Muscle layer of colon (tissue), 2 donors: ENCODE measurements at regions not wholly inside any gene's neighbourhood (a gene's known extent, or its start where the extent isn't known, plus 50 kb on each side); places are given as distances from the start of the nearest gene placed in this dataset.

Experiments used
- H3K27ac ChIP-seq: one replicate; pipeline ENCODE4 v1.7.0; 2013; ENCODE audit warnings: low read depth, mild to moderate bottlenecking, low read length, moderate library complexity
- H3K27me3 ChIP-seq, 2 donors: one replicate each; pipeline ENCODE4 v1.7.0; 2013; ENCODE audit warnings: low read length in 2 of 2, mild to moderate bottlenecking in 2 of 2; ENCODE audit not compliant: insufficient read depth in 2 of 2, control insufficient read depth in 1 of 2
- H3K36me3 ChIP-seq: one replicate; pipeline ENCODE4 v1.7.0; 2013; ENCODE audit warnings: mild to moderate bottlenecking, low read length; ENCODE audit not compliant: insufficient read depth
- H3K4me1 ChIP-seq: one replicate; pipeline ENCODE4 v1.7.0; 2013; ENCODE audit warnings: mild to moderate bottlenecking, low read length; ENCODE audit not compliant: insufficient read depth
- H3K4me3 ChIP-seq, 2 donors: one replicate each; pipeline ENCODE4 v1.7.0; 2013; ENCODE audit warnings: low read length in 2 of 2, low read depth in 1 of 2, mild to moderate bottlenecking in 1 of 2, moderate library complexity in 1 of 2
- H3K9ac ChIP-seq: one replicate; pipeline ENCODE4 v1.7.0; 2013; ENCODE audit warnings: low read length
- H3K9me3 ChIP-seq: one replicate; pipeline ENCODE4 v1.7.0; 2013; ENCODE audit warnings: mild to moderate bottlenecking, low read length
- donor health status: abdominal sarcoma.
- donor health status: Adenocarcinoma of cecum.

DNA sequence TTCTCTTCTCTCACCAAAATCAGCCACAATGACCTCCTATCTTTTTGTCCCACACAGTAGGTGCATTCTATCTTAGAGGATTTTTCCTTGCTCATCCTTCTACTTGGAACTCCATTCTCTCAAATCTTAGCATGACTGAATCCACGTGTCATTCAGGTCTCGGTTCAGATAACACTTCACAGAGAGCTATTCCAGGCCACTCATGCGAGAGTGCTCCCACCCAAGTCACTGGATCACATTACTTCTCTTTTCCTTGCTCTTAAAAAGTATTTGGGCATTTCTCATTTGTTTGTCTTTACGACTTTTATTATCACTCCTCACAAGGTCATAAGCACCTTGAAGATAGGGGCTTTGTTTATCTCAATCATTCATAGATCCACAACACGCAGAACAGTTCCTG, 647.5 kb upstream of the TENM3 start:
- H3K9ac ChIP-seq, result no peak overlapping the region
- no peaks in the 10 kb centered on the region for H3K36me3 ChIP-seq
- H3K27me3 ChIP-seq, result no peaks in the 10 kb centered on the region
- H3K4me1 ChIP-seq, result no peaks in the 10 kb centered on the region
- no peak overlapping the region for H3K4me3 ChIP-seq
- H3K27ac ChIP-seq, result no peak overlapping the region
- H3K9me3 ChIP-seq, result no peaks in the 10 kb centered on the region

DNA sequence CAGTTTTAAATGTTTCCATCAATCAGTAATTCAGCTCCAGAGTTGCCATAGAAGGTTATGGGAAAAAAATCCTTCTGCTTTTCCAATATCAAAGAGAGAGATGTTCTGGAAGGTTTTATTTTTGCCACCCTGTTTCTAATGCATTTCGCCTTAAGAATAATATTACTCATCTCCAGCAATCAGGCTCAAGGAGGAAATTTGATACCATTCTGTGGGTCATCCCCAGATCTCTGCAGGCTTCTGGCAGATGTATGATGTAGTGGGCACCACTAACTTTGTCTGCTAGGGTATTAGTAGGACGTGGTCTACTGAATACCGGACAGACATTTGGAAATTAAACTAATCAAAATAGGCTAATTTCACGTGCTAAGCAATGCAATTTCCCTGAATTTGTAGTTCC, 645.4 kb upstream of the TENM3 start:
- H3K9me3 ChIP-seq, result no peaks in the 10 kb centered on the region
- no peak overlapping the region for H3K27ac ChIP-seq
- H3K4me3 ChIP-seq, result no peak overlapping the region
- H3K36me3 ChIP-seq, result no peaks in the 10 kb centered on the region
- H3K9ac ChIP-seq, result no peak overlapping the region
- H3K27me3 ChIP-seq, result no peaks in the 10 kb centered on the region
- H3K4me1 ChIP-seq, result no peaks in the 10 kb centered on the region

DNA sequence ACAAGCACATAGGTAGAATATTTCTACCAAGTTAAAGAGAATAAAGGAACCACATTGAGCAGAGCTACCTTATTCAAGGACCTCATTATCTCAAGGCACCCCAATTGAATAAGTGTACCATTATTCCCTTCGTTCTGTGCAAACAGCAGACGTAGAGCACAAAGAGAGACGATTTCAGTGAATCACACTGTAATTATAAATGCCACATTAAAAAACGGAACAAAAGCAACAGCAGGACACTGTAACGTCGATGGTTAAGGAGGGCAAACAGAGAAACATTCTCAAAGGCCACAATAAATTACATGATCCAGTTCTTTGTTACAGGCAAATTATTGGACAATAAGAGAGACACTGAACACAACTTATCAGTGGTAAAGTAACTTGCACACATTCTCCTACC, 644.1 kb upstream of the TENM3 start:
- Histone ChIP-seq H3K27me3 (no peaks in the 10 kb centered on the region), H3K27ac (no peak overlapping the region), H3K4me1 (no peaks in the 10 kb centered on the region), H3K9me3 (no peaks in the 10 kb centered on the region), H3K36me3 (no peaks in the 10 kb centered on the region), H3K4me3 (no peak overlapping the region), H3K9ac (no peak overlapping the region)

DNA sequence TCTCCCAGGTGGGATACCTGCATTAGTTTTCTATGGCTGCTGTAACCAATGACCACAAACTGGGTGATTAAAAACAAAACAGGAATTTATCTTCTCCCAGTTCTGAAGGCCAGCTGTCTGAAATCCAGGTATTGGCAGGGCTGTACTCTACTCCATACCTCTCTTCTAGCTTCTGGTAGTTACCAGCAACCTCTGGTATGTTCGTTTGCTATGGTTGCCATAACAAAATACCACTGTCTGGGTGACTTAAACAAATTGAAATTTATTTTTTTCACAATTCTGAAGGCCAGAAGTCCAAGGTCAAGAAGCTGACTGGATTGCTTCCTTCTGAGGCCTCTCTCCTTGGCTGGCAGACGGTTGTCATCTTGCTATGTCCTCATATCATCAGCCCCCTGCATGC, 642.1 kb upstream of the TENM3 start:
- Histone ChIP-seq H3K27ac (no peak overlapping the region), H3K4me3 (no peak overlapping the region), H3K36me3 (no peaks in the 10 kb centered on the region), H3K4me1 (no peaks in the 10 kb centered on the region), H3K27me3 (no peaks in the 10 kb centered on the region), H3K9me3 (no peaks in the 10 kb centered on the region), H3K9ac (no peak overlapping the region)

DNA sequence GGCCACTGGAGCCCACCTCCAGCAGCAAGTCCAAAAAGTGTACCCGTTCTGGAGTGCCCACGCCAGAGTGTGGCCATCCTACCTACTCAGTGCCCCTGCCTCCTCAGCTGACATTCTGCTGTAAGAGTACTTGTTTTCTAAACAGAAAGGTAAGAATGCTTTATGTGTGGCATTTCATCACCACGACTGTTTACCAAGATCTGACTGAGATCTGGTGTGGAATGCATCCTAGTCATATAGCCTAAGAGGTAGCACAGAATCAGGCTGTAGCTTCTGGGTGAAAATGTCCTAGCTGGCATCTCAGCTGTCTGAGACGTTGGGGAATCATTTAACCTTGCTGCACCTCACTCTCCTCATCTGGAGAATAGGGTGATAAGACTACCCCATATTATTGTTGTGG, 638.7 kb upstream of the TENM3 start:
- no peaks in the 10 kb centered on the region for H3K4me1 ChIP-seq
- no peak overlapping the region for H3K4me3 ChIP-seq
- H3K36me3 ChIP-seq, result no peaks in the 10 kb centered on the region
- no peak overlapping the region for H3K27ac ChIP-seq
- no peaks in the 10 kb centered on the region for H3K27me3 ChIP-seq
- no peak overlapping the region for H3K9ac ChIP-seq
- no peaks in the 10 kb centered on the region for H3K9me3 ChIP-seq

DNA sequence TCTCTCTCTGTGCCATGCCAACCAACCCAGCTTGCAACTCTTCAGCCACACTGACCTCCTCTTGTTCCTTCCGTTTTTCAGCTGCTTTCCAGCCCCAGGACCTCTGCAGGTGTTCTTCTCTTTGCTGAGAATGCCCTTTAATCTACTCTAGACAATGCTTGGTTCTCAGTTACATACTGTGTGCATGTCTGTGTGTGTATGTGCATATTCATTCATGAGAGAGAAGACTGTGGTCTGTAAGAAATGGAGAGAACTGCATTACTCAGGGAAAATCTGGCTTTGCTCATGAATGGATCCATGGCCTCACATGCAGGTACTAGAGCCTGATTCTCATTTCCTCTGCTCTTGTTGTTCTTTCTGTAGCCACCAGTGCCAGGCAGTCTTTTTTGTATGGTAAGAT, 636.9 kb upstream of the TENM3 start:
- Histone ChIP-seq H3K9me3 (no peaks in the 10 kb centered on the region), H3K36me3 (no peaks in the 10 kb centered on the region), H3K27me3 (no peaks in the 10 kb centered on the region), H3K9ac (no peak overlapping the region), H3K4me1 (no peaks in the 10 kb centered on the region), H3K4me3 (no peak overlapping the region), H3K27ac (no peak overlapping the region)

DNA sequence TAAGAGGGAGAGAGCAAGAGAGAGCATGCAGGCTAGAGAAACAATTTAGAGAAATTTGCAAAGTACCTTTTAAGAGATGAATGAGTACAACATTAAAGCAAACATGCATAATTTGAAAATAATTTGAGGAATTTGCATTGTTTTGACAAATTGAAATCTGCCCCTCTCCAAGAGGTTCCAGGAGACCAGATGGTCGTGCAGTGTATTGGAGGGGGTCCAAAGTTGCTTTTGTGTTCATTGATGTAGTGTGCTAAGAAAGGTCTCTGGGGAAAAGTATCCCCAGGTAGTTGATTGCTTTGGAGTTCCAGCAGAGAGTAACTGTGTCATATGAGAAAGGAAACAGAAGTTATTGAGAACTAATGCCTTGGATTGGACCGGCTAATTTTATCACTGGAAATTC, 635.0 kb upstream of the TENM3 start:
- Histone ChIP-seq H3K36me3 (no peaks in the 10 kb centered on the region), H3K4me1 (no peaks in the 10 kb centered on the region)

DNA sequence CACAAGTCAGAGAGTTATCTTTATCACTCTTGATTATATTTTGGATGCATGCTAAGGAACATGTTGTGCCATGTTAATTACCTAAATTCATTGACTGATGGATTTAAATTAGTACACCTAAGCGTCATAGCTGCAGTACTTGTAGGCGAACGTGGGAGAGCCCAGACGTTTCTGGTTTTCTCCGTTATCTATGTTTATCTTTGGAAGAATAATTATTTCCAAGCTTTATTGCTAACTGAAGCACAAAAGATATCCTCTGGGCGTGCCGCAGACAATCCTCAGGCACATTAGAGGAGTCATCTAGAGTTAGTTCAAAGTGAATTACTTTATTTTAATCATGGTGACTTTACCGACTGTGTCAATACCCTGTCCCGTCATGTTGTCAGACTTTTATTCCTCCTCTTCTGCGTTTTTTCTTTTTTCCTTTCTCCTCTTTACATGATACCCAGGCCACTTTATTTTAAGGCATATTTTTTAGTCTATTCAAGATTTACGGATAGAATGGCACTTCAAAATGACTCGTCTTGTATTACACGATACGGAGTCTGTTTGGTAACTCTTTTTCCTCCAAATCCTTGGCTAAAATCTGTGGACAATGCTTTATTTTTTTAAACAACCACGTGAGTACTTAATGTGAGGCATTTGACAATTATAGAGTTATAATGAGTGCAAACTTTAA, 632.0 kb upstream of the TENM3 start:
- no peak overlapping the region for H3K27ac ChIP-seq
- H3K9me3 ChIP-seq, result no peaks in the 10 kb centered on the region
- H3K9ac ChIP-seq, result no peak overlapping the region
- H3K4me1 ChIP-seq, result no peaks in the 10 kb centered on the region
- no peaks in the 10 kb centered on the region for H3K36me3 ChIP-seq
- no peak overlapping the region for H3K4me3 ChIP-seq
- H3K27me3 ChIP-seq, result no peaks in the 10 kb centered on the region

More for the DNA sequence above, 635.0 kb upstream of the TENM3 start:
- no peaks in the 10 kb centered on the region for H3K27me3 ChIP-seq
- no peak overlapping the region for H3K27ac ChIP-seq
- H3K9me3 ChIP-seq, result no peaks in the 10 kb centered on the region
- no peak overlapping the region for H3K9ac ChIP-seq
- H3K4me3 ChIP-seq, result no peak overlapping the region

DNA sequence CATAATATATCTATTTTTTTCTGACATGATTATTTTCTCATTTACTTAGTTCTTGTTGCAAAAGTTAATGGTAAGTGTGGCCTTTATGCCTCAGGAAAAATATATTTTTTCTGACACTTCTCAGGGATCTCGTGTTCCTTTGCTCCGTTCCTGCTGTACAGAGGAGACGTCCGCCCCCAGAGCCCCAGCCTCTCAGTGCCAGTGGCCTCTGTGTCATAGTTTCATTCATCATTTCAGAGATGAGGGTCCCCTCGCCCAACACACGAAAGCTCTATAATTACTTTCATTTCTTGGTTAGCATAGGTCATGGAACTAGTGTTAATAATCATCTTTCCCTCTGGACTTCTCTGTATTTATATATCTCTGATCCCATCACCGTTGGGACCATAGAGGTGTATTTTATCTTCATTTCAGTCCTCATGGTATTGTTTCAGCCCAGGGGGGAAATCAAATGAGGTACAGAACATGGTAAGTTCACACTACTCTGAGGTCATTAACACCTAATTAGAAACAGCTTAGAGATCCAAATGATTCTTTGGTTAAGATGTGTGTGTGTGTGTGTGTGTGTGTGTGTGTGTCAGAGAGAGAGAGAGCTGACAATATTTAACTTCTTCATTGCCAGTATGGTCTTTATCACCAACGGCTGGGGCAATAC, 631.1 kb upstream of the TENM3 start:
- no peaks in the 10 kb centered on the region for H3K4me1 ChIP-seq
- H3K9ac ChIP-seq, result no peak overlapping the region
- no peaks in the 10 kb centered on the region for H3K36me3 ChIP-seq
- no peaks in the 10 kb centered on the region for H3K9me3 ChIP-seq
- no peak overlapping the region for H3K4me3 ChIP-seq
- H3K27me3 ChIP-seq, result no peaks in the 10 kb centered on the region
- H3K27ac ChIP-seq, result no peak overlapping the region

DNA sequence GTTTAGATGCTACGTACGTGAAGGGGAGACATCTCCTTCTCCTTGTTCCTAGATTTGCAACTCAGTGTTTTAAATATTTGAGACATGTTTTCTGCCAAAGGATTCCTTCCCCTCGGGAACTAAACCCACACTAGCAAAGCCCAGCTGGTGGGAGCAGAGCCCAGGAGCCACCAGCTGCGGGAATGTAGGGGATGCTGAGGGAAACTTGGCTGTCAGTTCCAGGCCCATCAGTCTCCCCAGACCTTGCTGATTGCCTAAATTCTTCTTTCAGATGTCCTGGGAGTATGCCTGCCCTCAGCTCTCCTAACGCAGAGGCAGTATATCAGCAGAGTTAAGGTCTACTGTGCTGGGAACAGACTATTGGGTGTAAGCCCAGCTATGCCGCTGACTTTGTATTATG, 630.0 kb upstream of the TENM3 start:
- no peak overlapping the region for H3K4me3 ChIP-seq
- no peaks in the 10 kb centered on the region for H3K27me3 ChIP-seq
- no peak overlapping the region for H3K27ac ChIP-seq
- no peaks in the 10 kb centered on the region for H3K36me3 ChIP-seq
- no peaks in the 10 kb centered on the region for H3K9me3 ChIP-seq
- no peak overlapping the region for H3K9ac ChIP-seq
- no peaks in the 10 kb centered on the region for H3K4me1 ChIP-seq

DNA sequence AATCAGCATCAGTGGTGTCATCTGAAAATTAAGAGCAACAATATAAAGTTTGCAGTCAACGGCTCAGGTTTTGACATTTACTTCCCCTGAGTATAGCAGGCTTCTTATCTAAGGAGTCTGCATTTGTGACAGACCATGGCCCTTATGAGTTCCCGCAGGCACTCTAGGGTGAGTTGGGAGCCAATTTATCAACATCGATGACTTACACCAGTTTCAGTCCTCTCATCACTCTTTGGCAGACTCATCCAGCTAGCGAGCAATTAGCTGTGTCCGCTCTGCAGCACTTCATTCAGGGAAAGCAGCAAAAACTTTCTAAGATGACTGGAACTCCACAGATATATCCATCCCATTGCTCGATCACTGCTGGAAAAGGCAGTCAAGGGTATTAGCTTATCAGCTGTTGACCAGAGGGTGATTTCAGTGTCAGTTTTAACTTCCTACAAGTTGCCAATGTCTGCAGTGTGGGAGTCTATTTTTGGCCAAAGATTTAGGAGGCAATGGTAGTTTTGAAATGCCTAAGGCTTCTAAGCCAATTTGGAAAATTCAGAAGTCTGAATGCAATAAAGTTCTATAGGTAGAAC, 625.1 kb upstream of the TENM3 start:
- no peaks in the 10 kb centered on the region for H3K27me3 ChIP-seq
- no peaks in the 10 kb centered on the region for H3K36me3 ChIP-seq
- H3K27ac ChIP-seq, result no peak overlapping the region
- no peaks in the 10 kb centered on the region for H3K4me1 ChIP-seq
- no peak overlapping the region for H3K9ac ChIP-seq
- no peak overlapping the region for H3K4me3 ChIP-seq
- H3K9me3 ChIP-seq, result no peaks in the 10 kb centered on the region

DNA sequence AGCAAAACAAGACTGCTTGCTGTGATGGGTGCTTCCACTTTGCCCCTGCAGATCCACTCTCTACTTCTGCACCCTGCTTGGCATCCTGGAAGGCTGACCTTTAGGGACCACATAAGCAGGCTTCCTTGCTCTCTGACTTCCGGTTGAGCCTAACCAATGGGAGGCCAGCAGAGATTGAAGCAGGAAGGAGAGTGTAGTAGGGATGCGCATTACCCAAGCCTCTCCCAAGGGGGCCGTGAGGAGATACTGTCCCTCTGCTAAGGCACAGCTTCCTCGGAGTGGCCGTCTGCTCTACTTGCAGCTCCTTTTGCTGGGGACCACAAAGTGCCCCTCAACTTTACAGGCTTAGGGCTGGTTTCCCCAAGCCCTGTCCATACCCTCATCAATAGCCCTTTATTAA, 624.3 kb upstream of the TENM3 start:
- H3K36me3 ChIP-seq, result no peaks in the 10 kb centered on the region
- no peaks in the 10 kb centered on the region for H3K9me3 ChIP-seq
- H3K27ac ChIP-seq, result no peak overlapping the region
- H3K27me3 ChIP-seq, result no peaks in the 10 kb centered on the region
- H3K4me1 ChIP-seq, result no peaks in the 10 kb centered on the region
- no peak overlapping the region for H3K4me3 ChIP-seq
- no peak overlapping the region for H3K9ac ChIP-seq
